ENCODE measurements at regions not wholly inside any gene's neighbourhood (a gene's known extent, or its start where the extent isn't known, plus 50 kb on each side); places are given as distances from the start of the nearest gene placed in this dataset.

GRCh38 chr6:147757291-147757690, 248.8 kb downstream of the SAMD5 start:
- DNase-seq (ENCODE audit: low read depth) = no peak

GRCh38 chr6:147758303-147758702, 249.8 kb downstream of the SAMD5 start:
- DNase-seq (ENCODE audit: low read depth) = no peak

- no peak for DNase-seq (ENCODE audit: low read depth)
Measured at GRCh38 chr6:147759093-147759492, 250.6 kb downstream of the SAMD5 start.

GRCh38 chr6:147759536-147759935, 251.0 kb downstream of the SAMD5 start:
- DNase-seq (ENCODE audit: low read depth) = no peak

GRCh38 chr6:147765541-147765940, 257.1 kb downstream of the SAMD5 start:
- DNase-seq (ENCODE audit: low read depth) = no peak

- no peak for DNase-seq (ENCODE audit: low read depth)
Measured at GRCh38 chr6:147768969-147769368, 260.5 kb downstream of the SAMD5 start.

- DNase-seq (ENCODE audit: low read depth) = no peak
Measured at GRCh38 chr6:147769496-147770087, 261.1 kb downstream of the SAMD5 start.

GRCh38 chr6:147770221-147770620, 261.7 kb downstream of the SAMD5 start:
- no peak for DNase-seq (ENCODE audit: low read depth)

GRCh38 chr6:147772724-147773123, 264.2 kb downstream of the SAMD5 start:
- no peak for DNase-seq (ENCODE audit: low read depth)

GRCh38 chr6:147774856-147775255, 266.4 kb downstream of the SAMD5 start:
- no peak for DNase-seq (ENCODE audit: low read depth)

GRCh38 chr6:147776631-147777213, 268.2 kb downstream of the SAMD5 start:
- DNase-seq (ENCODE audit: low read depth) = no peak

- no peak for DNase-seq (ENCODE audit: low read depth)
Measured at GRCh38 chr6:147779624-147780023, 271.1 kb downstream of the SAMD5 start.

- no peak for DNase-seq (ENCODE audit: low read depth)
Measured at GRCh38 chr6:147782302-147782701, 273.8 kb downstream of the SAMD5 start.

GRCh38 chr6:147784371-147784770, 275.9 kb downstream of the SAMD5 start:
- DNase-seq (ENCODE audit: low read depth) = no peak

GRCh38 chr6:147787417-147787816, 278.9 kb downstream of the SAMD5 start:
- no peak for DNase-seq (ENCODE audit: low read depth)

- DNase-seq (ENCODE audit: low read depth) = no peak
Measured at GRCh38 chr6:147789430-147789947, 281.0 kb downstream of the SAMD5 start.

- DNase-seq (ENCODE audit: low read depth) = no peak
Measured at GRCh38 chr6:147793871-147794643, 285.6 kb downstream of the SAMD5 start.

GRCh38 chr6:147802459-147802858, 294.0 kb downstream of the SAMD5 start:
- DNase-seq (ENCODE audit: low read depth) = no peak

GRCh38 chr6:147805155-147805554, 296.7 kb downstream of the SAMD5 start:
- no peak for DNase-seq (ENCODE audit: low read depth)

- no peak for DNase-seq (ENCODE audit: low read depth)
Measured at GRCh38 chr6:147806697-147807096, 298.2 kb downstream of the SAMD5 start.

- DNase-seq (ENCODE audit: low read depth) = no peak
Measured at GRCh38 chr6:147808640-147809039, 300.1 kb downstream of the SAMD5 start.

GRCh38 chr6:147811913-147812629, 303.6 kb downstream of the SAMD5 start:
- DNase-seq (ENCODE audit: low read depth) = no peak
